ENCODE measurements at regions not wholly inside any gene's neighbourhood (a gene's known extent, or its start where the extent isn't known, plus 50 kb on each side); places are given as distances from the start of the nearest gene placed in this dataset.

- TF ChIP-seq CTCF (conservative IDR thresholded peaks at IDR 0.05) = no peak
- H3K27ac ChIP-seq = no peak overlapping the region
Measured at GRCh38 chr2:217711188-217711587, 291.6 kb downstream of the TNS1 start.

- H3K27ac ChIP-seq = no peak overlapping the region
- no peak for TF ChIP-seq CTCF (conservative IDR thresholded peaks at IDR 0.05)
Measured at GRCh38 chr2:217710211-217710765, 292.5 kb downstream of the TNS1 start.

GRCh38 chr2:217709478-217710210, 293.2 kb downstream of the TNS1 start:
- no peak overlapping the region for H3K27ac ChIP-seq

GRCh38 chr2:217707131-217707611, 295.6 kb downstream of the TNS1 start:
- no peak for TF ChIP-seq CTCF (conservative IDR thresholded peaks at IDR 0.05)
- H3K27ac ChIP-seq = no peak overlapping the region

More at GRCh38 chr2:217709478-217710210, 293.2 kb downstream of the TNS1 start:
- TF ChIP-seq CTCF (conservative IDR thresholded peaks at IDR 0.05) = no peak

GRCh38 chr2:217706513-217706912, 296.3 kb downstream of the TNS1 start:
- no peak for TF ChIP-seq CTCF (conservative IDR thresholded peaks at IDR 0.05)
- H3K27ac ChIP-seq = no peak overlapping the region

GRCh38 chr2:217706095-217706494, 296.7 kb downstream of the TNS1 start:
- TF ChIP-seq CTCF (conservative IDR thresholded peaks at IDR 0.05) = no peak
- H3K27ac ChIP-seq = no peak overlapping the region

GRCh38 chr2:217705461-217705860, 297.3 kb downstream of the TNS1 start:
- no peak for TF ChIP-seq CTCF (conservative IDR thresholded peaks at IDR 0.05)
- no peak overlapping the region for H3K27ac ChIP-seq
